ENCODE measurements at regions not wholly inside any gene's neighbourhood (a gene's known extent, or its start where the extent isn't known, plus 50 kb on each side); places are given as distances from the start of the nearest gene placed in this dataset.

- DNase-seq, result no peak
These were observed 57.0 kb upstream of the GIMD1 start for GRCh38 chr4:106425576-106425975.

GRCh38 chr4:106424426-106424825, 55.8 kb upstream of the GIMD1 start:
- DNase-seq, result no peak

GRCh38 chr4:106423791-106424190, 55.2 kb upstream of the GIMD1 start:
- DNase-seq, result no peak

- no peak for DNase-seq
These were observed 54.2 kb upstream of the GIMD1 start for GRCh38 chr4:106422766-106423165.

- peak; percentile 82 for DNase-seq
These were observed 53.1 kb upstream of the GIMD1 start for GRCh38 chr4:106421441-106422296.

GRCh38 chr4:106418444-106418843, 49.9 kb upstream of the GIMD1 start:
- no peak for DNase-seq

Measured in fibroblast of skin of back (primary cell).